ENCODE measurements at regions not wholly inside any gene's neighbourhood (a gene's known extent, or its start where the extent isn't known, plus 50 kb on each side); places are given as distances from the start of the nearest gene placed in this dataset.

DNA sequence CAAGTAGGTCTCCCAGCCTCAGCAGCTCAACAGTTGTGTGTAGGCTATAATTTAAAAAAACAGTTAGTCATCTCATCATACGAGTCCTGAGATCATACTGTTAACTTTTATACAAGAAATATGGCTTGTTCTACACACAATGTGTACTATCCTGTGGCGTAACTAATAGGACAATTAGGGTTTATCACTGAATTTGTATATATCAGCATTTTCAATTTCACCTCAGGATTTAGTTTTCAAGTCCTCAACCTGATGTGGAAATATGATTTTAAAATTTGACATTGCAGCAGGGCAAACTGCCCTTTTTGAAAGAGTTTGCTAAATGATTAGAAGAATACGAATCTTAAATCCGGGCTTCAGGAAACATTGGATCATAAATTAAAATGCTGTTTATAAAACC is 237.2 kb upstream of the CTBP2 start:
- no peak for DNase-seq

- no peak for DNase-seq
Measured at GRCh38 chr10:125396676-125397075, 236.3 kb upstream of the CTBP2 start.

- DNase-seq, result no peak
Measured at GRCh38 chr10:125392609-125393008, 232.2 kb upstream of the CTBP2 start.

DNA sequence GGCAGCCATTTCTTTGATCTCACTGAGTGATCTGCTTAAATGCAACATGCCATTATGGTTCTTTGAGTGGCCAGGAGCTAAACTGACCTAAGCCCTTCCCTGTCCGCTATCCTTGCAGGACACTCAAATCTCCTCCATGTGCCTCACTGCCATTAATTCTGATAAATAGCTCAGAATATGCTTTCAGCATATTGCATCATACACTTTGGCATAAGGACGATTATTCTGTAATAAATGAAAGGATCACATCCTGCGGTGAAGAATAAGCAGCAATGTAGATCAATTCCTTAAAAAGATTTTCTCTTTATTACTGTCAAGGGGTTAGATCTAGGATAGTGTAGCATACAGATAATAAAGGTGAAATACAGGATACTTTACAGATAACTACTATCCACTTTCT is 231.8 kb upstream of the CTBP2 start:
- DNase-seq, result no peak

DNA sequence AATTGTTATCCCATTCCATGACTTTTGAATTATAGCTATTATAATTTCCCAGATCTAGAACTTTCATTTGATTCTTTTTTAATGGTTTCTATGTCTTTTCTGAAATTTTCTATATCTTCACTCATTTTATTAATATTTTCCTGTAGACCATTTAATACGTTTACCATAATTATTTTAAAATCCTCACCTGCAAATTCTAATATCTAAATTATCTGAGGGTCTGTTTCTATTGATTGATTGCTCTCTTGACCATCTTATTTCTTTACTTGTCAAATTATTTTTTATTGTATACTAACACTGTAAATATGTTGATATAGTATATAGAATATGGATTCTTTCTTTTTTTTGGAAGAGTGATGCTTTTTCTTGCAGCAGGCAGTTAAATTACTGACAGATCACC is 229.3 kb upstream of the CTBP2 start:
- no peak for DNase-seq

DNA sequence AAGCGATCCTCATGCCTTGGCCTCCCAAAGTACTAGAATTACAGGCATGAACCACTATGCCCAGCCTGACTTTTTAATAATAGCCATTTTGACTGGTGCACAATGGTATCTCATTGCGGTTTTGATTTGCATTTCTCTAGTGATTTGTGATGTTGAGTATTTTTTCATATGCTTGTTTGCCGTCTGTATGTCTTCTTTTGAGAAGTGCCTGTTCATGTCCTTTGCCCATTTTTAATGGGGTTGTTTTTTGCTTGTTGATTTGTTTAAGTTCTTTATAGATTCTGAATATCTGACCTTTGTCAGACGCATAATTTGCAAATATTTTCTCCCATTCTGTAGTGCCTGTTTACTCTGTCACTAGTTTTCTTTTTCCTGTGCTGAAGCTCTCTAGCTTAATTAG is 219.2 kb upstream of the CTBP2 start:
- no peak for DNase-seq

- no peak for DNase-seq
Measured at GRCh38 chr10:125377368-125377767, 217.0 kb upstream of the CTBP2 start.

DNA sequence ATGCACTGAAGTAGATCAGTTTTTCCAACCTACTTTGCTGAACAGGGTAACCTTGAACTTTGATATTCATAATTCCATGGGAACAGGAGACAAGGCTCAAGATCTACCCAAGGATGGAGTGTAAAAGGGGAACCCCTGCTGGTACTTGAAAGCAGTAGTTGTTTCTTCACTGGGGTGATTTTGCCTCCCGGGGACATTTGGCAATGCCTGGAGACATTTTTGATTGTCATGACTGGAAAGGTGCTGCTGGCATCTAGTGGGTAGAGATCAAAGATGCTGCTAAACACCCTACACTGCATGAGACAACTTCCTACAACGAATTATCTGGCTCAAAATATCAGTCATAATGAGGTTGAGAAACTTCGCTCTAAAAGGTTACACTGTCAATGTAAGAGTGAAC is 214.8 kb upstream of the CTBP2 start:
- no peak for DNase-seq

- no peak for DNase-seq
Measured at GRCh38 chr10:125373546-125373945, 213.2 kb upstream of the CTBP2 start.

- DNase-seq, result no peak
Measured at GRCh38 chr10:125370578-125370977, 210.2 kb upstream of the CTBP2 start.

DNA sequence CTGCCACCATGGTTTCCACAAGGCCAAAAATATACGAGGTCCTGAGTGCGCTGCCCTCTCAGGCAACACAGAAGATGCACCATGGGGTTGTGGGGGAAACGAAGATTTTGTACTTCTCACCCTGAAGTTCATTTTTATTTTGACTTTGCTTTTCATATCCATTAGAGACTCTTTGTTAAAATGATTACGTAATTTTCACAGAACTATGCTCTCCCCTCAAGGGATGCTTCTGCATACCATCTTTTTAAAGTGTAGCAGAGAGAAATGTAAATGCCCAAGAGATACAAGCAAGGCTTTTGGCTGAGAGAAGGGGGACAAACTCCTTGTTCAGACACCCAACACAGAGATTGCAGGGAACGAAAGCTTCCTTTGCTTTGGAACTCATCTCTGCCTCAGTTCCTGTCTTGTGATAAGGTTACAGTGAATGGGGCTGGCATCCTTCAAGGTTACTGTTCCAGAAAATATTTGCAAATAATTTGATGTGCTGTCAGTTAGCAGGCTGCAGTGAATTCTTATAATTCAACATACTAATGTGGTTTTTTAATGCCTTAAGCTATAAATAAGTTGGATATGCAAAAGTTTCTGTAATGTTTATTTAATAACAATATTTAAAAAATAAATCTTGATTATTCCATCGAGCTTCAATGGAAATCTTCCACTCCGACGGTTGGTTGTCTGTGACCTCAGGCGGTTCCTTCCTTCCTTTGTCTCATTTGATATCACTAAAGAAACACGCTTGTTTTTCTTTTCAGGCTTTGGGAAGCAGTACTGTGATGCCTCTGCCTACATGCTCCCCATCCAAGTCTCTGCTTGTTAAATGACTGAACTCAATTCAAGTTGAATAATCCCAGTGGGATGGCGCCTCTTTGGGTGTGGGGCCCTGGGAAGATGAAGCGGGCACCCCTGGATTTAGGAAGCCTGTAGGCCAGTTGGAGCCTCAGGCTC is 209.3 kb upstream of the CTBP2 start:
- no peak for DNase-seq

DNA sequence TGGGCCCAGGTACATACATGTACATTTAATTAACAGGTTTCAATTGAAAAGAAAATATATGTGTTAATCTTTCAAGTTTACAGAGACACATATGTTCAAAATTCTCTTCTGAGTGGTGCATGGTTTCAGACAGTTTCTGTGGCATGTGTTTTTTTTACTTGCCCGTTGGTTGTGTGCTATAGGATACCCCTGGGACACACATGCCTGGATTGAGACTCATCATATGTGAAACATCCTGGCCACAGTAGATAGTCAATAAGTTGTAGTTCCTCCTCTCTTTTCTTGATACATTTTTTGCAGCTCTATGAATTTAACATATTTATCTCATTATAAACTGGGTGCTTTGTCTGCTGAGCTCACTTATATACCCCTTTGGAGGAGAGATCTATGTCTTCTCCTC is 207.8 kb upstream of the CTBP2 start:
- no peak for DNase-seq

DNA sequence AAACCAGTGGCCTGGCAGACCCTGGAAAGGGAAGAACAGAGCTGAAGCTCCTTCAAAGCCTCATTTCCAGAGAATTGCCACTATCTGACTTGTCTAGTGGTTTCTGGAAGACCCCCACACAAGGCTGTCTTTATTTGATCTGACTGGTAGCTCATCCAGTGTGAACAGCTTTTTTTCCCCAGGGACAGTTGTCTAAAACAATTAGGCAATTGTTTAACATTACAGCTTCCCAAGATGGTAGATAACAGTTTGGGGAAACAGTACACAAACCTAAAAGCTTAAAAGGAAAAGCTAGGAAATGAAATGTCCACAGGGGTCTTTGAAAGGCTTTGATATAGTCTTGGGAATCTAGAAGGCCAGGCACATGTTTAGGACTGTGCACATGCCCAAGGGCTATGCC is 203.4 kb upstream of the CTBP2 start:
- DNase-seq, result no peak

- no peak for DNase-seq
Measured at GRCh38 chr10:125362950-125363349, 202.6 kb upstream of the CTBP2 start.

DNA sequence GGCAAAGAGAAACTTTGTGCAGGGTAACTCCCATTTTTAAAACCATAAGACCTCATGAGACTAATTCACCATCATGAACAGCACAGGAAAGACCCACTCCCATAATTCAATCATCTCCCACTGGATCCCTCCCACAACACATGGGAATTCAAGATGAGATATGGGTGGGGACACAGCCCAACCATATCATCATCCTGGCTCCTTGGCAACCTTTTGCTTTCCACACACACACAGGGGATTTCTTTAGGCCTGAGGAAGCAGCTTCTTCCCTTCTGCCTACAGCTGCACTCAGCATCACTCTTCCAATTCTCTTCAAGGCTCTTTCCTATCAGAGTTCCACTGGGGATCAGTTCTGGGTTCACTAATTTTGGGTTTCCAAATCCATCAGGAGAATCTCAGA is 199.0 kb upstream of the CTBP2 start:
- no peak for DNase-seq

- DNase-seq, result no peak
Measured at GRCh38 chr10:125355657-125356056, 195.3 kb upstream of the CTBP2 start.

- no peak for DNase-seq
Measured at GRCh38 chr10:125350519-125350918, 190.2 kb upstream of the CTBP2 start.

DNA sequence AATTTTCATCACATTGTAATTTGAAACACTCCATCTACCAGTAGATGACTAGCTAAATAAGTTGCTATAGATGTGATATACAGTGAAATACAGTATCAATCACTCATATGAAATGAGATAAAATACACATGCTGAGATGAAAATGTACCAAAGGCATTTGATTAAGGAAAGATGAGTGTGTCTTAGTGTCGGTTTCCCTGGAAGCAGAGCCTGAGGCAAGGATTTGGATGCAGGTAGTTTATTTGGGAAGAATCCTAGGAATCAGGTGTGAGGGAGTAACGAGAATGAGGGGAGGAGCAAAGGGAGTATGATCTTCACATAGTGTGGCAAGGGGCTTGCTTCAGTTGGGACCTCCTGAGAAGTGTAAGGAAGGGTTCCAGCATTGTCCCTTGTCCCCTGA is 188.2 kb upstream of the CTBP2 start:
- no peak for DNase-seq

- DNase-seq, result no peak
Measured at GRCh38 chr10:125344573-125345171, 184.3 kb upstream of the CTBP2 start.

DNA sequence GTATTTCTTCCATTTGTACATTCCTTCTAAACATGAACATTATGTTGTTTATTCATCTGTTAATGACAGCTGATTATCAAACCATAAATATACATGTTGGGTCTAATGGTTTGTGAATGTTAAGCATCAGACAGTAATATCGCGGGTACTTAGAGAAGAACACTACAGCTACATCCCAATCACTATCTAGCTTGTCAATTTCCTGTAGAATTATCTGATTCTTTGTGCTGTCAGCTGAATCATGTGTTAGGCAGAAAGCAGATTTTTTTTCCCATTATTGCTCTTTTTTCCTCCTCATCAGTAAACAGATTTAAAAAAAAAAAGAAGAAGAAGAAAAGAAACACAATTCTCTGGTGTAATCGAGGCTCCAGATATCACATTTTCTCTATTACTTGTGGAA is 183.6 kb upstream of the CTBP2 start:
- no peak for DNase-seq

DNA sequence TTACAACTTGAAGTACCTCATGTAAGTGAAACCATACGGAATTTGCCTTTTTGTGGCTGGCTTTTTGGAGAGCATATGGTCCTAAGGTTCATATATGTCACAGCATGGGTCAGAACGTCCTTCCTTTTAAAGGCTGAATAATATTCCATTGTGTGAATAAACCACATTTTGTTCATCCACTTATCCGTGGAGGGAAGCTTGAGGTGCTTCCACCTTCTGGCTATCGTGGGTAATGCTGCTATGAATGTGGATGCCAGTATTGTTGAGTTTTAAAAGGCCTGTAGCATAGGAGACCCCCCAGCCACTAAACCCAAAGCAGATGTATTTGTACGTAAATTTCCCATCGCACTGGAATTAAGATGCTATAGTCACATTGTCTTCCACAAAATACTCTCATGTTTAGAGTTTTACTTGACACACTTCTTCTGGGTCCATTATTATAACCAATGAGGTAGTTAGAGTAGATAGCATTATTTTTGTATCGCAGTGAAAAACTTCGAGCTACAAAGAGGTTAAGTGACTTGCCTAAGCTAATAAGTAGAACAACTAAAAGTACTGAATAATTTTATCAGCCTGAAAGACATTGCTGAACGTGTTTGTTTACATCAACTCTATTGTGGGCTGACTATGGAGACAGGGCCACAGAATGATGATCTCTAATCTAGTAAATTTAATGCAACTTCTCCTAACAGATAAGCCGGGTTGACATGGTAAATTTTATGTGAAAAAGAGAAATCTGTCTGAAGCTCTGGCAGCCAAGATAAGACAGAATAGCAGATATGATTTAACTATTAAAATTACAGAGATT is 183.0 kb upstream of the CTBP2 start:
- no peak for DNase-seq

DNA sequence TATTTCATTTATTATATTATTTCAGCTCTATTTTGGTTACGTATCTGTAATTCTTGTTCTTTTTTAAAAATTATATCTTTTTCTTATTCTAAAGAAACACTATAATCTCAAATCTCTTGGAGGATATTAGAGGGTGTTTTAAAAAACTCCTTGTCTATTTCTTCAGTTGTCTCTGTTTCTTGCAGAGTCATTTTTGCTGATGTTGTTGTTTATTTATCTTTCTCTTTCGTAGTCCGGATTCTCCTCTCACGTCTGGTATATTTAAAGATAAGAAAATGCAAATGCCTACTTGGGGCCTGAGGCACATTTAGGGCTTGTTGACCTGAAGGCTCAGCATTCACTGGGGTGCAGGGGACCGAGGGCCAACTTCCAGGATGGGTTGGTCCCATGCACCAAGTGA is 181.2 kb upstream of the CTBP2 start:
- DNase-seq, result no peak

GRCh38 chr10:125340903-125341302 is 180.5 kb upstream of the CTBP2 start:
- DNase-seq, result no peak

- DNase-seq, result no peak
Measured at GRCh38 chr10:125337510-125337909, 177.1 kb upstream of the CTBP2 start.
